GM18873 (cell line): ENCODE measurements at regions not wholly inside any gene's neighbourhood (a gene's known extent, or its start where the extent isn't known, plus 50 kb on each side); places are given as distances from the start of the nearest gene placed in this dataset.

ENCODE experiments used
- ATAC-seq: cut with Tn5 transposase; IDR thresholded peaks from one replicate; pipeline ENCODE4 v1.9.1; 2021; ENCODE audit warnings: mild to moderate bottlenecking, moderate library complexity, moderate number of reproducible peaks; ENCODE audit not compliant: unreplicated experiment, low FRiP score

GRCh38 chr3:25029820-25030219 lies 398.2 kb upstream of the RARB start:
- no peak for ATAC-seq

GRCh38 chr3:25032344-25032743 lies 395.7 kb upstream of the RARB start:
- ATAC-seq, result no peak

- ATAC-seq, result peak; percentile 66
Observed at GRCh38 chr3:25033407-25034029, 394.5 kb upstream of the RARB start.

- ATAC-seq, result no peak
Observed at GRCh38 chr3:25035526-25035925, 392.5 kb upstream of the RARB start.

GRCh38 chr3:25036633-25037032 lies 391.4 kb upstream of the RARB start:
- ATAC-seq, result no peak

- no peak for ATAC-seq
Observed at GRCh38 chr3:25037049-25037547, 391.0 kb upstream of the RARB start.

- ATAC-seq, result no peak
Observed at GRCh38 chr3:25038271-25038670, 389.8 kb upstream of the RARB start.

GRCh38 chr3:25038922-25039321 lies 389.1 kb upstream of the RARB start:
- ATAC-seq, result no peak

- no peak for ATAC-seq
Observed at GRCh38 chr3:25040748-25041147, 387.3 kb upstream of the RARB start.

GRCh38 chr3:25041871-25042584 lies 386.0 kb upstream of the RARB start:
- ATAC-seq, result no peak

- ATAC-seq, result no peak
Observed at GRCh38 chr3:25043177-25043576, 384.9 kb upstream of the RARB start.

- no peak for ATAC-seq
Observed at GRCh38 chr3:25043749-25044148, 384.3 kb upstream of the RARB start.

- no peak for ATAC-seq
Observed at GRCh38 chr3:25044762-25045710, 383.0 kb upstream of the RARB start.

GRCh38 chr3:25046911-25047771 lies 380.9 kb upstream of the RARB start:
- ATAC-seq, result no peak

GRCh38 chr3:25049304-25049703 lies 378.8 kb upstream of the RARB start:
- ATAC-seq, result no peak

- no peak for ATAC-seq
Observed at GRCh38 chr3:25053360-25053759, 374.7 kb upstream of the RARB start.

- ATAC-seq, result no peak
Observed at GRCh38 chr3:25056036-25056755, 371.9 kb upstream of the RARB start.

- no peak for ATAC-seq
Observed at GRCh38 chr3:25056803-25057351, 371.2 kb upstream of the RARB start.

GRCh38 chr3:25057379-25057778 lies 370.7 kb upstream of the RARB start:
- no peak for ATAC-seq
